GM18907 (cell line): ENCODE measurements at regions not wholly inside any gene's neighbourhood (a gene's known extent, or its start where the extent isn't known, plus 50 kb on each side); places are given as distances from the start of the nearest gene placed in this dataset.

Source experiments
- ATAC-seq: cut with Tn5 transposase; IDR thresholded peaks from one replicate; pipeline ENCODE4 v1.9.1; 2021; ENCODE audit warnings: mild to moderate bottlenecking, moderate library complexity; ENCODE audit not compliant: unreplicated experiment

- ATAC-seq: no peak
These were observed 195.2 kb downstream of the TLE3 start for GRCh38 chr15:69902414-69903062.

- no peak for ATAC-seq
These were observed 193.9 kb downstream of the TLE3 start for GRCh38 chr15:69903470-69904469.

GRCh38 chr15:69906256-69907185 lies 191.2 kb downstream of the TLE3 start:
- ATAC-seq: no peak

- ATAC-seq: no peak
These were observed 189.7 kb downstream of the TLE3 start for GRCh38 chr15:69908060-69908459.

GRCh38 chr15:69908590-69909420 lies 188.9 kb downstream of the TLE3 start:
- ATAC-seq: no peak

GRCh38 chr15:69909719-69910444 lies 187.8 kb downstream of the TLE3 start:
- no peak for ATAC-seq

GRCh38 chr15:69910514-69910913 lies 187.2 kb downstream of the TLE3 start:
- ATAC-seq: no peak

- no peak for ATAC-seq
These were observed 185.6 kb downstream of the TLE3 start for GRCh38 chr15:69912116-69912515.

- ATAC-seq: no peak
These were observed 183.7 kb downstream of the TLE3 start for GRCh38 chr15:69914040-69914439.

- ATAC-seq: no peak
These were observed 182.8 kb downstream of the TLE3 start for GRCh38 chr15:69914960-69915359.

GRCh38 chr15:69916169-69916785 lies 181.4 kb downstream of the TLE3 start:
- no peak for ATAC-seq

GRCh38 chr15:69917056-69917455 lies 180.7 kb downstream of the TLE3 start:
- ATAC-seq: no peak

- no peak for ATAC-seq
These were observed 177.9 kb downstream of the TLE3 start for GRCh38 chr15:69919816-69920215.

- no peak for ATAC-seq
These were observed 177.5 kb downstream of the TLE3 start for GRCh38 chr15:69920221-69920620.

GRCh38 chr15:69921626-69922619 lies 175.8 kb downstream of the TLE3 start:
- no peak for ATAC-seq

- ATAC-seq: no peak
These were observed 173.2 kb downstream of the TLE3 start for GRCh38 chr15:69924531-69924930.

- no peak for ATAC-seq
These were observed 171.7 kb downstream of the TLE3 start for GRCh38 chr15:69926006-69926405.

GRCh38 chr15:69926721-69927120 lies 171.0 kb downstream of the TLE3 start:
- no peak for ATAC-seq
